Panc1 (cell line): ENCODE measurements at regions not wholly inside any gene's neighbourhood (a gene's known extent, or its start where the extent isn't known, plus 50 kb on each side); places are given as distances from the start of the nearest gene placed in this dataset.

Experiments used
- ATAC-seq: fragments of 200-7000 bp; cut with Tn5 transposase; 2 replicates; pipeline ENCODE4 v1.9.1; 2020; ENCODE audit warnings: mild to moderate bottlenecking, moderate library complexity
- BruUV-seq: library from RNA; stranded (reverse); fragments of 400-500 nt; replicated peaks from 2 replicates; lab custom pipeline; 2021; lab: Mats Ljungman, UMichigan
- CTCF ChIA-PET: fragments of 300-600 bp; sonication (Branson Sonifier 250); formaldehyde crosslinking; loops from one replicate; lab custom pipeline; 2022; ENCODE audit warnings: antibody characterized with exemption; lab: Charles Lee
- POLR2A ChIA-PET: fragments of 300-600 bp; sonication (Branson Sonifier 250); formaldehyde crosslinking; loops from one replicate; lab custom pipeline; 2022; ENCODE audit warnings: antibody characterized with exemption; lab: Charles Lee
- DNase-seq: peaks from one replicate; pipeline ENCODE4 v3.0.0-alpha.2; 2010; ENCODE audit warnings: low read depth, low spot score
- H3K27ac ChIP-seq: 2 replicates; pipeline ENCODE4 v1.5.1; 2011; ENCODE audit warnings: mild to moderate bottlenecking, low read length, inconsistent platforms
- H3K27me3 ChIP-seq: fragments of 200-500 bp; sonication (Bioruptor generic); 2 replicates; pipeline ENCODE4 v1.6.0; 2014; ENCODE audit warnings: low read length, inconsistent platforms; ENCODE audit not compliant: control insufficient read depth, insufficient read depth
- H3K36me3 ChIP-seq: fragments of 200-500 bp; sonication (Bioruptor generic); 2 replicates; pipeline ENCODE4 v1.5.1; 2014; ENCODE audit warnings: inconsistent platforms, mild to moderate bottlenecking, low read length, moderate library complexity; ENCODE audit not compliant: control insufficient read depth, insufficient read depth
- H3K4me1 ChIP-seq: 2 replicates; pipeline ENCODE4 v1.5.1; 2011; ENCODE audit warnings: inconsistent platforms, mild to moderate bottlenecking, low read length, moderate library complexity; ENCODE audit not compliant: control insufficient read depth, insufficient read depth
- H3K4me3 ChIP-seq, 2 experiments: 2 replicates each; pipeline ENCODE4 v1.5.1; 2011 to 2012; ENCODE audit warnings: low read depth in 2 of 2, low read length in 2 of 2, mild to moderate bottlenecking in 2 of 2, inconsistent platforms in 1 of 2, moderate library complexity in 1 of 2
- H3K9me3 ChIP-seq: fragments of 200-500 bp; sonication (Bioruptor generic); 2 replicates; pipeline ENCODE4 v1.5.1; 2014; ENCODE audit warnings: low read depth, mild to moderate bottlenecking, inconsistent platforms, low read length, moderate library complexity; ENCODE audit not compliant: control insufficient read depth, insufficient read depth
- POLR2AphosphoS5 ChIP-seq: IDR thresholded peaks from 2 replicates; pipeline ENCODE4 v1.6.1; 2012; ENCODE audit warnings: mild to moderate bottlenecking, low read depth, low read length, moderate library complexity
- REST ChIP-seq, 2 experiments: IDR thresholded peaks; 2 replicates each; pipeline ENCODE4 v1.6.1; 2011 to 2012; ENCODE audit warnings: low read depth in 2 of 2, control low read depth in 1 of 2, low read length in 1 of 2, mild to moderate bottlenecking in 1 of 2, moderate library complexity in 1 of 2; ENCODE audit not compliant: insufficient read depth in 1 of 2
- SIN3A ChIP-seq: IDR thresholded peaks from 2 replicates; pipeline ENCODE4 v1.6.1; 2012; ENCODE audit warnings: low read depth, mild to moderate bottlenecking, low read length, moderate library complexity, borderline replicate concordance; ENCODE audit not compliant: insufficient read depth
- TCF7L2 ChIP-seq: IDR thresholded peaks from 2 replicates; pipeline ENCODE4 v1.6.1; 2011; ENCODE audit warnings: mild to moderate bottlenecking, low read depth, low read length, inconsistent platforms
- in situ Hi-C: cut with HindIII; loops from 2 replicates; pipeline ENCODE4 v1.10.0; 2016; ENCODE audit warnings: low sequenced_read_pairs, low pct_unique_long_range_greater_than_20kb
- intact Hi-C: fragments of 100-400 bp; cut with micrococcal nuclease; formaldehyde crosslinking; loops from one replicate; pipeline ENCODE4 v1.10.0; 2022; ENCODE audit not compliant: unreplicated experiment
- TF ChIP-seq, protein P1 (sequence below): fragments of 450-650 bp; IDR thresholded peaks from 2 replicates; pipeline ENCODE4 v1.5.1; 2017; ENCODE audit warnings: mild to moderate bottlenecking

DNA sequence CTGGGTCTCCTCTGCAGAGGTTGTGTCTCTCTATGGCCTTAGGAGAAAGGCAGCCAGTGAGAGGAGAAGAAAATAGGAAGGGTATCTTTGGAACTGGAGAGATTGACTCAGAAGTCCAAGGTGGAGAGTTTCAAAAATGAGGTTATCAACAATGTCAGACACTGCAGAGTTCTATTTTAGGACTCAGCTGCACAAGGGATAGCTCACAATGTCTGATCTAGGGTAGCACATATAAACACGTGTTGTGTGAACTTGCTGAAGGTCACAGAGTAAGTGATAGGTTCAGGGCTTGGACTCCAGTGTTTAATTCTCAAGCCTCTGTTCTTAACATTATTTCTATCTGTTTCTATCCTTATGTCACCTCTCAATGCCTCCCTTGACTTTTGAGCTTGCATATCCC, 305.0 kb upstream of the LARGE1 start:
- ATAC-seq (no peak), DNase-seq (no peak)
- in situ Hi-C loops = no loop called here
- BruUV-seq = no TSS peak
- intact Hi-C loops = no loop called here
- Histone ChIP-seq H3K27ac (no peak overlapping the region), H3K4me1 (no peaks in the 10 kb centered on the region), H3K27me3 (no peaks in the 10 kb centered on the region), H3K9me3 (no peaks in the 10 kb centered on the region), H3K36me3 (no peaks in the 10 kb centered on the region), H3K4me3 (no peak overlapping the region)
- ChIA-PET POLR2A (no interaction called here), CTCF (no interaction called here)
- TF ChIP-seq POLR2AphosphoS5 (no peak), TCF7L2 (no peak), REST (IDR thresholded peaks at IDR 0.05; ENCODE audit: insufficient read depth in 1 of 2, low read depth in 2 of 2, low read length in 1 of 2) (no peak), SIN3A (no peak)
- TF ChIP-seq, protein P1, sequence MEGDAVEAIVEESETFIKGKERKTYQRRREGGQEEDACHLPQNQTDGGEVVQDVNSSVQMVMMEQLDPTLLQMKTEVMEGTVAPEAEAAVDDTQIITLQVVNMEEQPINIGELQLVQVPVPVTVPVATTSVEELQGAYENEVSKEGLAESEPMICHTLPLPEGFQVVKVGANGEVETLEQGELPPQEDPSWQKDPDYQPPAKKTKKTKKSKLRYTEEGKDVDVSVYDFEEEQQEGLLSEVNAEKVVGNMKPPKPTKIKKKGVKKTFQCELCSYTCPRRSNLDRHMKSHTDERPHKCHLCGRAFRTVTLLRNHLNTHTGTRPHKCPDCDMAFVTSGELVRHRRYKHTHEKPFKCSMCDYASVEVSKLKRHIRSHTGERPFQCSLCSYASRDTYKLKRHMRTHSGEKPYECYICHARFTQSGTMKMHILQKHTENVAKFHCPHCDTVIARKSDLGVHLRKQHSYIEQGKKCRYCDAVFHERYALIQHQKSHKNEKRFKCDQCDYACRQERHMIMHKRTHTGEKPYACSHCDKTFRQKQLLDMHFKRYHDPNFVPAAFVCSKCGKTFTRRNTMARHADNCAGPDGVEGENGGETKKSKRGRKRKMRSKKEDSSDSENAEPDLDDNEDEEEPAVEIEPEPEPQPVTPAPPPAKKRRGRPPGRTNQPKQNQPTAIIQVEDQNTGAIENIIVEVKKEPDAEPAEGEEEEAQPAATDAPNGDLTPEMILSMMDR = no peak

GRCh38 chr22:34236527-34236926, 316.3 kb upstream of the LARGE1 start:
- in situ Hi-C loops = no loop called here
- intact Hi-C loops = no loop called here

More at GRCh38 chr22:34236527-34236926, 316.3 kb upstream of the LARGE1 start:
- DNase-seq = no peak
- no TSS peak for BruUV-seq
- ChIA-PET POLR2A (no interaction called here), CTCF (no interaction called here)
- TF ChIP-seq, protein P1 = no peak
- no peak for TF ChIP-seq TCF7L2
- TF ChIP-seq POLR2AphosphoS5 = no peak
- TF ChIP-seq REST (IDR thresholded peaks at IDR 0.05; ENCODE audit: insufficient read depth in 1 of 2, low read depth in 2 of 2, low read length in 1 of 2) = no peak
- no peak for TF ChIP-seq SIN3A
- no peak overlapping the region for H3K4me3 ChIP-seq
- H3K9me3 ChIP-seq = no peaks in the 10 kb centered on the region
- H3K27me3 ChIP-seq = no peaks in the 10 kb centered on the region
- H3K36me3 ChIP-seq = no peaks in the 10 kb centered on the region
- no peak overlapping the region for H3K27ac ChIP-seq
- no peak for ATAC-seq
- no peaks in the 10 kb centered on the region for H3K4me1 ChIP-seq
